ENCODE measurements at regions not wholly inside any gene's neighbourhood (a gene's known extent, or its start where the extent isn't known, plus 50 kb on each side); places are given as distances from the start of the nearest gene placed in this dataset.
"Not testable (repeated sequence)": the region's sequence is repeated elsewhere in the genome, so short reads cannot be mapped to it uniquely, and the experiment has no call there.

DNA sequence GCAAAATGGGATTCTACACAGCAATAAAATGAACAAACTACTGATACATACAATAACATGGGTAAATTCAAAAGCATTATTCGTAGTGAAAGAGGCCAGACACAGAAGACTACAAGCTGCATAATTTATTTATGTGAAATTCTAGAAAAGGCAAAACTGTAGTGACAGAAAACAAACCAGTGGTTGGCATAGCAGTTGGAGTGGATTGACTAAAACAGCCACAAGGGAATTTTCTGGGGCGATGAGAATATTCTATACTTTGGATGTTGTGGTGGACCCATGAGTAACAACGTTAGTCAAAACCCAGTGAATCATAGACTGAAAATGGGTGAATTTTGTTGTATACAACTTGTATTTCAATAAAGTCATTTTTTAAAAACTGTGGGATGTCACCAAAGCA, 63.2 kb upstream of the RPL38 start:
- TF ChIP-seq POLR2A (IDR thresholded peaks at IDR 0.05; ENCODE audit: extremely low read depth, insufficient read length): no peak
- TF ChIP-seq, protein P1, sequence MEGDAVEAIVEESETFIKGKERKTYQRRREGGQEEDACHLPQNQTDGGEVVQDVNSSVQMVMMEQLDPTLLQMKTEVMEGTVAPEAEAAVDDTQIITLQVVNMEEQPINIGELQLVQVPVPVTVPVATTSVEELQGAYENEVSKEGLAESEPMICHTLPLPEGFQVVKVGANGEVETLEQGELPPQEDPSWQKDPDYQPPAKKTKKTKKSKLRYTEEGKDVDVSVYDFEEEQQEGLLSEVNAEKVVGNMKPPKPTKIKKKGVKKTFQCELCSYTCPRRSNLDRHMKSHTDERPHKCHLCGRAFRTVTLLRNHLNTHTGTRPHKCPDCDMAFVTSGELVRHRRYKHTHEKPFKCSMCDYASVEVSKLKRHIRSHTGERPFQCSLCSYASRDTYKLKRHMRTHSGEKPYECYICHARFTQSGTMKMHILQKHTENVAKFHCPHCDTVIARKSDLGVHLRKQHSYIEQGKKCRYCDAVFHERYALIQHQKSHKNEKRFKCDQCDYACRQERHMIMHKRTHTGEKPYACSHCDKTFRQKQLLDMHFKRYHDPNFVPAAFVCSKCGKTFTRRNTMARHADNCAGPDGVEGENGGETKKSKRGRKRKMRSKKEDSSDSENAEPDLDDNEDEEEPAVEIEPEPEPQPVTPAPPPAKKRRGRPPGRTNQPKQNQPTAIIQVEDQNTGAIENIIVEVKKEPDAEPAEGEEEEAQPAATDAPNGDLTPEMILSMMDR (IDR thresholded peaks at IDR 0.05; ENCODE audit: low read depth, low read length): no peak
- TF ChIP-seq, protein P2, sequence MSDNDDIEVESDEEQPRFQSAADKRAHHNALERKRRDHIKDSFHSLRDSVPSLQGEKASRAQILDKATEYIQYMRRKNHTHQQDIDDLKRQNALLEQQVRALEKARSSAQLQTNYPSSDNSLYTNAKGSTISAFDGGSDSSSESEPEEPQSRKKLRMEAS (IDR thresholded peaks at IDR 0.05; ENCODE audit: low read depth, low read length): no peak
- TF ChIP-seq MYC (IDR thresholded peaks at IDR 0.05; ENCODE audit: low read depth, low read length): no peak
- no peak for DNase-seq (ENCODE audit: low read depth)
- no peak overlapping the region for H3K4me3 ChIP-seq (ENCODE audit: low read depth, low read length)

DNA sequence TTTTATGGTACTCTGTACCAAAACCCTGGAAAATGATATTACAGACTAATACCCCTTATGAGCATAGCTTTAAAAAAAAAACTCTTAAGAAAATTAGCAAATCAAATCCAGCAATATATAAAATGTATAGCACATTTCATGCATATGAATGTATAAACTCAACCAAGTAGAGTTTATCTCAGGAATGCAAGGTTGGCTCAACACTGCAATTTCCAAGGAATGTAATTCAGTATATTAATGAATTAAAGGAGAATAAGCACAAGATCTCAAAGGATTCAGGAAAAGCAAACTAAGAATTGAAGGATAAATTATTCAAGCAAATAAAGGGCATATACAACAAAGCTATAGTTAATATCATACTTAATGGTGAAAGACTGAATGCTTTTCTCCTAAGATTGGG, 61.9 kb upstream of the RPL38 start:
- H3K4me3 ChIP-seq (ENCODE audit: low read depth, low read length): no peak overlapping the region
- DNase-seq (ENCODE audit: low read depth): no peak
- TF ChIP-seq, protein P1 (IDR thresholded peaks at IDR 0.05; ENCODE audit: low read depth, low read length): no peak
- TF ChIP-seq POLR2A (IDR thresholded peaks at IDR 0.05; ENCODE audit: extremely low read depth, insufficient read length) (no peak), MYC (IDR thresholded peaks at IDR 0.05; ENCODE audit: low read depth, low read length) (no peak)
- TF ChIP-seq, protein P2 (IDR thresholded peaks at IDR 0.05; ENCODE audit: low read depth, low read length): no peak

DNA sequence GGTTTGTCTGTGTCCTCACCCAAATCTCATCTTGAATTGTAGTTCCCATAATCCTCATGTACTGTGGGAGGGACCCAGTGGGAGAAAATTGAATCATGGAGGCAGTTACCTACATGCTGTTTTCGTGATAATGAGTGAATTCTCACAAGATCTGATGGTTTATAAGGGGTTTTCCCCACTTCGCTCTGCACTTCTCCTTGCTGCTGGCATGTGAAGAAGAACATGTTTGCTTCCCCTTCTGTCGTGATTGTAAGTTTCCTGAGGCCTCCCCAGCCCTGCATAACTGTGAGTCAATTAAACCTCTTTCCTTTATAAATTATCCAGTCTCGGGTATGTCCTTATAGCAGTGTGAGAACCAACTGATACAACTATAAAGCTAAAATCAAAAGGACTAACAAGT, 60.2 kb upstream of the RPL38 start:
- not testable (repeated sequence) for DNase-seq (ENCODE audit: low read depth); H3K4me3 ChIP-seq (ENCODE audit: low read depth, low read length)

DNA sequence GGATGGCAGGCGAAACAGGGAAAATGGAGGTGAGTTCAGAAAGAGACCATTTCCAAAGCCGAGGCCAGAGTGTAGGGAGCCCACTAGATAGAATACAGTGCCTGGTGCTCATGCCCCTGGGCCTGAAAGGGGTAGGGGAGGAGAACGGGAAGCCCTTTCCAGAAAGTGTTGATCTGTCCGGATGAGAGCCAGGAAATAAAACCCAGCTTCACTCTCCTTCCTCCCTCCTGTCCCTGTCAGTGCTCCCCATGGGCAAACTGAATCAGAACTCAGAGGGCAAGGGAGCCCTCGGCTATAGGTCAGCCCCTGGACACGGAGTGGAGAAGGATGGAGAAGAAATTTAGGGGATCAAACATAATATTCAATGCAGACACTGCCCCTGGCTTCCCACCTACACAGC, 57.7 kb upstream of the RPL38 start:
- no peak overlapping the region for H3K4me3 ChIP-seq (ENCODE audit: low read depth, low read length)
- no peak for DNase-seq (ENCODE audit: low read depth)
- TF ChIP-seq POLR2A (IDR thresholded peaks at IDR 0.05; ENCODE audit: extremely low read depth, insufficient read length): no peak
- no peak for TF ChIP-seq MYC (IDR thresholded peaks at IDR 0.05; ENCODE audit: low read depth, low read length)
- TF ChIP-seq, protein P1 (IDR thresholded peaks at IDR 0.05; ENCODE audit: low read depth, low read length): no peak
- TF ChIP-seq, protein P2 (IDR thresholded peaks at IDR 0.05; ENCODE audit: low read depth, low read length): no peak

DNA sequence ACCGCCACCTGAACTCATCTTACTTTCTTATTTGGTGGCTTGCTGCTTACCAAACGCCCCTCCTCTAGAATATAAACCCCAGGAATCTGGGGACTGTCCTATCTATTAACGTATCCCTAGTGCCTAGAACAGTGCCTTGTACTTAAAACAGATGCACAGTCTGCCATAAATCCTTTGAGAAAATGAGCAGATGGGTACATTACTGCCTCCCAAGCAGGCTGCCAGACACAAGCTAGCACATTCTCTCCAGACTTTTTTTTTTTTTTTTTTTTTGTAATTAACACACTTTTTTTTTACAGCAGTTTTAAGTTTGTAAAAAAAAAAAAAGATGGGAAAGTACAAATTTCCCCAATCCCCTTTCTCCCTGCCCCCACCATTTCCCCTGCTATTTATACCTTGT, 57.3 kb upstream of the RPL38 start:
- TF ChIP-seq, protein P2 (IDR thresholded peaks at IDR 0.05; ENCODE audit: low read depth, low read length): no peak
- TF ChIP-seq MYC (IDR thresholded peaks at IDR 0.05; ENCODE audit: low read depth, low read length) (no peak), POLR2A (IDR thresholded peaks at IDR 0.05; ENCODE audit: extremely low read depth, insufficient read length) (no peak)
- no peak overlapping the region for H3K4me3 ChIP-seq (ENCODE audit: low read depth, low read length)
- no peak for DNase-seq (ENCODE audit: low read depth)

DNA sequence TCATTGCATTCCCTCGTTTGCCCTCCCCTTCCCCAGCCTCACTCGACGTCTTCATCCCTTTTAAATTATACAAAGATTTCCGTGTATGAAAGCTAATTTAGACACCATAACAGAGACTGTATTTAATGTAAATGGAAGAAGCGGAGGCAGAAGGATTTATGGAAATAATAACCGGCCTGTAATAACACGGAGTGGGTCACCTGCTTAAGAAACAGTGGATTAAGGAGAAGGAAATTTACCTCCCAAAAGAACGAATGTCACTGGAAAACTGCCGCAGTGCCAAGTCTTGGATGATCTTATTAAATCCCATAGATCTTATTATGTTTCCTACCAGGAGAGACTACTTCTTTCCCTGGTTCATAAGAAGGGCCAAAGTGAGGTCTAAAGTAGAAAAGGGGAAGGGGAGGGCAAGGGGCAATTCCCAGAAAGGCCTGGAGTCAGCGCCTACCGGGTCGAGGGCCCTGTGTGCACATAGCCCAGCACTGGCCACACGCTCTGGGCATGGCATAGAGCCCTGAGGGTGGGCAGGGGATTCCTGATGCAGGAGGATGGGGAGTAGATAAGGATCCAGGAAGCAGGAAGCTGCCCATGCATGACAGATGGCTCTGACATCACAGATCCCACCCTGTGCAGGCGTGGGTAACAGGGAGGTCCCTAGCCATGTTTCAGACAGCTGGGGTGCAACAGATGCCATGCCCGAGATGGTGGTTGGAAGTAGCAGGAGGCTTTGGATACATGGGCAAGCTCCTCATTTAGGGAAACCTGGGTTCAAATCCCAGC, 56.2 kb upstream of the RPL38 start:
- TF ChIP-seq, protein P1 (IDR thresholded peaks at IDR 0.05; ENCODE audit: low read depth, low read length): no peak
- TF ChIP-seq, protein P2 (IDR thresholded peaks at IDR 0.05; ENCODE audit: low read depth, low read length): no peak
- TF ChIP-seq MYC (IDR thresholded peaks at IDR 0.05; ENCODE audit: low read depth, low read length) (no peak), POLR2A (IDR thresholded peaks at IDR 0.05; ENCODE audit: extremely low read depth, insufficient read length) (no peak)
- no peak overlapping the region for H3K4me3 ChIP-seq (ENCODE audit: low read depth, low read length)
- DNase-seq (ENCODE audit: low read depth): no peak
